HepG2 (cell line): ENCODE measurements at regions not wholly inside any gene's neighbourhood (a gene's known extent, or its start where the extent isn't known, plus 50 kb on each side); places are given as distances from the start of the nearest gene placed in this dataset.

Source experiments
- ATAC-seq: fragments of 200-7000 bp; cut with Tn5 transposase; 3 replicates; pipeline ENCODE4 v1.9.1; 2020; ENCODE audit warnings: mild to moderate bottlenecking, moderate library complexity
- BruUV-seq: library from RNA; stranded (reverse); fragments of 400-500 nt; replicated peaks from 2 replicates; lab custom pipeline; 2021; lab: Mats Ljungman, UMichigan
- CTCF ChIA-PET: fragments of 300-600 bp; formaldehyde crosslinking; extraction: SDS; loops from one replicate; lab custom pipeline; 2021; ENCODE audit warnings: low total read pairs, inconsistent platforms, low intra/inter-chr PET ratio; lab: Yijun Ruan, JAX
- POLR2A ChIA-PET: fragments of 350-600 bp; sonication (Branson Sonifier 250); formaldehyde crosslinking; loops from one replicate; lab custom pipeline; 2020; ENCODE audit warnings: antibody characterized with exemption, inconsistent platforms; lab: Yijun Ruan, JAX
- DNase-seq: peaks from one replicate; pipeline ENCODE4 v3.0.0-alpha.2; 2015; ENCODE audit warnings: low spot score
- FAIRE-seq: peaks from 3 replicates; lab custom pipeline; 2011; peaks lifted over from hg19 to GRCh38; lab: Jason Lieb, UNC
- H2AFZ ChIP-seq: one replicate; pipeline ENCODE4 v1.6.1; 2011; ENCODE audit warnings: low read length, inconsistent platforms
- H3K27ac ChIP-seq: fragments of 300-600 bp; 3 replicates; pipeline ENCODE4 v1.8.0; 2011; ENCODE audit warnings: mixed run types, mild to moderate bottlenecking, mixed read lengths, low read length, inconsistent platforms; ENCODE audit not compliant: insufficient read depth; ENCODE audit errors: extremely low read length
- H3K27me3 ChIP-seq, 2 experiments: fragments of 200-600 bp in 1 of 2; 2 replicates in 1 of 2; 3 replicates in 1 of 2; pipeline versions ENCODE4 v1.6.0 to v1.8.0; 2011; ENCODE audit warnings: low read length in 2 of 2, mild to moderate bottlenecking in 2 of 2, moderate library complexity in 2 of 2, inconsistent platforms in 1 of 2; ENCODE audit not compliant: insufficient read depth in 2 of 2, control insufficient read depth in 1 of 2
- H3K36me3 ChIP-seq, 2 experiments: fragments of 200-600 bp in 1 of 2; replicated peaks in 1 of 2; 2 replicates in 1 of 2; 3 replicates in 1 of 2; pipeline versions ENCODE4 v1.5.1 to v1.8.0; 2011; ENCODE audit warnings: low read length in 2 of 2, inconsistent platforms in 1 of 2; ENCODE audit not compliant: insufficient read depth in 2 of 2, control insufficient read depth in 1 of 2
- H3K4me1 ChIP-seq: 2 replicates; pipeline ENCODE4 v1.5.1; 2012; ENCODE audit warnings: low read length, inconsistent platforms; ENCODE audit not compliant: insufficient read depth
- H3K4me2 ChIP-seq: 2 replicates; pipeline ENCODE4 v1.6.0; 2011; ENCODE audit warnings: low read depth, low read length, inconsistent platforms
- H3K4me3 ChIP-seq, 3 experiments: fragments of 200-600 bp in 1 of 3; sonication (generic), shearing (Covaris generic) in 1 of 3; replicated peaks in 1 of 3; 2 replicates each; pipeline ENCODE4 v1.5.1; 2011 to 2016; ENCODE audit warnings: low read length in 3 of 3, inconsistent platforms in 2 of 3, low read depth in 2 of 3, mild to moderate bottlenecking in 2 of 3, control low read depth in 1 of 3, mixed read lengths in 1 of 3; ENCODE audit not compliant: insufficient read depth in 1 of 3
- H3K79me2 ChIP-seq: one replicate; pipeline ENCODE4 v1.6.1; 2011; ENCODE audit warnings: low read length, inconsistent platforms; ENCODE audit not compliant: insufficient read depth
- H3K9ac ChIP-seq: 2 replicates; pipeline ENCODE4 v1.6.0; 2011; ENCODE audit warnings: mild to moderate bottlenecking, low read depth, low read length, inconsistent platforms; ENCODE audit not compliant: insufficient read depth
- H3K9me3 ChIP-seq: 2 replicates; pipeline ENCODE4 v1.5.1; 2012; ENCODE audit warnings: mild to moderate bottlenecking, low read length
- H4K20me1 ChIP-seq: 2 replicates; pipeline ENCODE4 v1.6.0; 2011; ENCODE audit warnings: inconsistent platforms, mild to moderate bottlenecking, low read length, moderate library complexity; ENCODE audit not compliant: insufficient read depth
- AHDC1 ChIP-seq: sonication (generic); formaldehyde crosslinking; IDR thresholded peaks from 2 replicates; pipeline ENCODE4 v1.5.1; 2020; ENCODE audit warnings: mild to moderate bottlenecking, missing genetic modification reagents, borderline replicate concordance
- ATF7 ChIP-seq, 2 experiments: fragments of 450-650 bp in 1 of 2; sonication (generic) in 1 of 2; formaldehyde crosslinking in 1 of 2; IDR thresholded peaks; 2 replicates each; pipeline versions ENCODE4 v1.4.0 to v1.6.1; 2016 to 2020; ENCODE audit warnings: antibody characterized with exemption in 1 of 2, mild to moderate bottlenecking in 1 of 2, missing genetic modification reagents in 1 of 2
- EED ChIP-seq: sonication (generic); formaldehyde crosslinking; IDR thresholded peaks from 2 replicates; pipeline ENCODE4 v1.5.0; 2020; ENCODE audit warnings: mild to moderate bottlenecking, missing genetic modification reagents
- HNRNPK ChIP-seq: fragments of 200-400 bp; formaldehyde crosslinking; IDR thresholded peaks from 2 replicates; pipeline ENCODE4 v1.6.1; 2018; ENCODE audit warnings: low read length, low read depth, moderate library complexity, mild to moderate bottlenecking; ENCODE audit not compliant: poor library complexity, severe bottlenecking
- KLF9 ChIP-seq: IDR thresholded peaks from 2 replicates; pipeline ENCODE4 v1.6.1; 2016; ENCODE audit warnings: low read depth
- MAFF ChIP-seq: IDR thresholded peaks from 2 replicates; pipeline ENCODE4 v1.6.1; 2011; ENCODE audit warnings: low read depth, low read length, improper control_type of control experiment
- MAFK ChIP-seq, 2 experiments: IDR thresholded peaks in 1 of 2; conservative IDR thresholded peaks in 1 of 2; 2 replicates each; pipeline ENCODE4 v1.6.1; 2011; ENCODE audit warnings: improper control_type of control experiment in 2 of 2, low read length in 2 of 2
- MNT ChIP-seq: fragments of 450-650 bp; IDR thresholded peaks from 2 replicates; pipeline ENCODE4 v1.6.1; 2016
- PHF21A ChIP-seq: sonication (generic); formaldehyde crosslinking; IDR thresholded peaks from 2 replicates; pipeline ENCODE4 v1.5.0; 2020; ENCODE audit warnings: mild to moderate bottlenecking, missing genetic modification reagents
- POLR2G ChIP-seq: fragments of 200-400 bp; formaldehyde crosslinking; IDR thresholded peaks from 2 replicates; pipeline ENCODE4 v1.6.1; 2018; ENCODE audit warnings: mild to moderate bottlenecking, low read depth, low read length, moderate library complexity
- ZFP62 ChIP-seq: sonication (generic); formaldehyde crosslinking; IDR thresholded peaks from 2 replicates; pipeline ENCODE4 v1.4.0; 2020; ENCODE audit warnings: missing genetic modification reagents
- ZSCAN21 ChIP-seq: sonication (generic); formaldehyde crosslinking; IDR thresholded peaks from 2 replicates; pipeline ENCODE4 v1.8.0; 2022; ENCODE audit warnings: mild to moderate bottlenecking, missing genetic modification reagents, moderate library complexity, borderline replicate concordance
- WGBS: methylation state at CpG from one replicate; pipeline ENCODE4 v1.1.6; 2017; ENCODE audit warnings: low lambda C conversion rate; 5-methylcytosine and 5-hydroxymethylcytosine counted together
- in situ Hi-C: cut with HindIII; loops from 2 replicates; pipeline ENCODE4 v1.10.0; 2017; ENCODE audit warnings: low pct_unique_long_range_greater_than_20kb; ENCODE audit not compliant: extremely low pct_ligation_motif_present
- intact Hi-C: fragments of 100-400 bp; cut with micrococcal nuclease; formaldehyde crosslinking; loops from one replicate; pipeline ENCODE4 v1.10.0; 2022; ENCODE audit not compliant: unreplicated experiment

- Histone ChIP-seq H3K27ac (no peak overlapping the region), H3K27me3 (0 out of 5 replicates have a peak, but pooled peaks cover 0 to 3% of the 10 kb centered on the region in 2 experiments), H3K79me2 (no peaks in the 10 kb centered on the region), H3K4me2 (no peak overlapping the region), H3K36me3 (no peaks in the 10 kb centered on the region), H3K9me3 (no peaks in the 10 kb centered on the region), H2AFZ (no peak overlapping the region), H4K20me1 (no peaks in the 10 kb centered on the region), H3K4me1 (no peaks in the 10 kb centered on the region), H3K9ac (no peak overlapping the region), H3K4me3 (no peak overlapping the region)
- CTCF ChIA-PET: no interaction called here
- POLR2A ChIA-PET: no interaction called here
- intact Hi-C loops (no loop called here), in situ Hi-C loops (no loop called here)
- no peak for DNase-seq
- no TSS peak for BruUV-seq
- FAIRE-seq: no peak
- no peak for ATAC-seq
- TF ChIP-seq MAFF (peak; percentile 75), ZSCAN21 (CRISPR knock-in tag) (no peak), MNT (no peak), POLR2G (no peak), PHF21A (CRISPR knock-in tag) (no peak), MAFK (conservative IDR thresholded peaks at IDR 0.05 in 1 of 2, IDR thresholded peaks at IDR 0.05 in 1 of 2; ENCODE audit: low read length in 2 of 2) (peak; percentile 75), ATF7 (IDR thresholded peaks at IDR 0.05) (peak; percentile 28; the same call in 1 of the 2 replicates), ATF7 (CRISPR knock-in tag; IDR thresholded peaks at IDR 0.05) (no peak)
- 53% methylated on average over 3 of the region's 3 CpGs for WGBS
Observed at GRCh38 chr6:111943266-111943665, 70.0 kb upstream of the FYN start.

- Histone ChIP-seq H3K9ac (no peak overlapping the region), H3K27ac (no peak overlapping the region), H3K4me3 (no peak overlapping the region), H3K36me3 (no peaks in the 10 kb centered on the region), H3K4me1 (no peaks in the 10 kb centered on the region), H3K27me3 (peaks cover 0 to 7% of the 10 kb centered on the region in 2 experiments; a peak in 2 of 5 replicates), H4K20me1 (no peaks in the 10 kb centered on the region), H2AFZ (no peak overlapping the region), H3K4me2 (no peak overlapping the region), H3K79me2 (no peaks in the 10 kb centered on the region), H3K9me3 (no peaks in the 10 kb centered on the region)
- intact Hi-C loops (no loop called here), in situ Hi-C loops (no loop called here)
- ATAC-seq (no peak), DNase-seq (no peak), FAIRE-seq (no peak)
- no TSS peak for BruUV-seq
- ChIA-PET POLR2A (no interaction called here), CTCF (no interaction called here)
- TF ChIP-seq KLF9 (no peak), HNRNPK (no peak), AHDC1 (no peak), EED (CRISPR knock-in tag) (no peak), ZFP62 (CRISPR knock-in tag) (no peak)
- WGBS: 54% methylated on average over 3 of the region's 3 CpGs
Observed at GRCh38 chr6:111943726-111944125, 70.5 kb upstream of the FYN start.
